Neural cell (in vitro differentiated cells): ENCODE measurements at regions not wholly inside any gene's neighbourhood (a gene's known extent, or its start where the extent isn't known, plus 50 kb on each side); places are given as distances from the start of the nearest gene placed in this dataset.

Source experiments
- H2AFZ ChIP-seq: fragments of 200-600, 300-800 bp; sonication (generic), shearing (Covaris generic); 2 replicates; pipeline ENCODE4 v1.6.0; 2014; ENCODE audit warnings: low read depth, mild to moderate bottlenecking, antibody characterized with exemption, low read length, moderate library complexity
- H3F3A ChIP-seq: fragments of 200-600 bp; shearing (Covaris generic); 2 replicates; pipeline ENCODE4 v1.6.1; 2016; ENCODE audit warnings: mild to moderate bottlenecking, moderate library complexity, mixed read lengths, antibody characterized with exemption, low read length; ENCODE audit not compliant: insufficient read depth, poor library complexity, severe bottlenecking
- H3K27ac ChIP-seq: fragments of 200-600, 300-800 bp; sonication (generic), shearing (Covaris generic); 2 replicates; pipeline ENCODE4 v1.5.1; 2014; ENCODE audit warnings: mild to moderate bottlenecking, low read length, moderate library complexity
- H3K27me3 ChIP-seq: fragments of 300-800, 200-600 bp; sonication (generic), shearing (Covaris generic); 2 replicates; pipeline ENCODE4 v1.6.0; 2014; ENCODE audit warnings: mild to moderate bottlenecking, low read depth, low read length, moderate library complexity; ENCODE audit not compliant: insufficient read depth
- H3K36me3 ChIP-seq: fragments of 300-800, 200-600 bp; sonication (generic), shearing (Covaris generic); 2 replicates; pipeline ENCODE4 v1.5.1; 2014; ENCODE audit warnings: mild to moderate bottlenecking, antibody characterized with exemption, low read length, moderate library complexity; ENCODE audit not compliant: insufficient read depth
- H3K4me2 ChIP-seq: fragments of 300-800, 200-600 bp; sonication (generic), shearing (Covaris generic); 2 replicates; pipeline ENCODE4 v1.6.0; 2014; ENCODE audit warnings: mild to moderate bottlenecking, low read length
- H3K4me3 ChIP-seq: fragments of 300-800, 200-600 bp; sonication (generic), shearing (Covaris generic); 2 replicates; pipeline ENCODE4 v1.5.1; 2014; ENCODE audit warnings: mild to moderate bottlenecking, low read length, moderate library complexity
- H3K79me2 ChIP-seq: fragments of 200-600 bp; shearing (Covaris generic); replicated peaks from 2 replicates; pipeline ENCODE4 v1.6.0; 2014; ENCODE audit warnings: mild to moderate bottlenecking, low read length, moderate library complexity; ENCODE audit not compliant: insufficient read depth
- H3K9ac ChIP-seq: fragments of 300-800, 200-600 bp; sonication (generic), shearing (Covaris generic); 2 replicates; pipeline ENCODE4 v1.6.1; 2016; ENCODE audit warnings: mild to moderate bottlenecking, low read length, mixed read lengths
- H3K9me2 ChIP-seq: fragments of 200-600 bp; shearing (Covaris generic); 2 replicates; pipeline ENCODE4 v1.6.1; 2016; ENCODE audit warnings: mild to moderate bottlenecking, low read length, mixed read lengths; ENCODE audit not compliant: insufficient read depth
- H3K9me3 ChIP-seq: fragments of 200-600, 300-800 bp; sonication (generic), shearing (Covaris generic); 2 replicates; pipeline ENCODE4 v1.6.1; 2016; ENCODE audit warnings: mild to moderate bottlenecking, mixed run types, low read length, moderate library complexity, mixed read lengths
- H4K20me1 ChIP-seq: fragments of 200-600 bp; shearing (Covaris generic); 2 replicates; pipeline ENCODE4 v1.6.1; 2016; ENCODE audit warnings: mild to moderate bottlenecking, mixed run types; ENCODE audit not compliant: insufficient read depth
- EP300 ChIP-seq: fragments of 450-650 bp; conservative IDR thresholded peaks from 2 replicates; pipeline ENCODE4 v1.6.1; 2014; ENCODE audit warnings: antibody characterized with exemption, mild to moderate bottlenecking, moderate library complexity; ENCODE audit not compliant: poor library complexity, severe bottlenecking
- EZH2 ChIP-seq: fragments of 200-600, 300-800 bp; shearing (Covaris generic), sonication (generic); IDR thresholded peaks from 2 replicates; pipeline ENCODE4 v1.6.1; 2014; ENCODE audit warnings: antibody characterized with exemption, low read length, borderline replicate concordance, mild to moderate bottlenecking; ENCODE audit not compliant: insufficient read depth, poor library complexity, severe bottlenecking
- MXI1 ChIP-seq: fragments of 450-650 bp; conservative IDR thresholded peaks from 2 replicates; pipeline ENCODE4 v1.6.1; 2014; ENCODE audit warnings: antibody characterized with exemption, mild to moderate bottlenecking; ENCODE audit not compliant: poor library complexity, severe bottlenecking
- POLR2AphosphoS5 ChIP-seq: IDR thresholded peaks from 2 replicates; pipeline ENCODE4 v1.6.1; 2012
- RAD21 ChIP-seq: fragments of 450-650 bp; conservative IDR thresholded peaks from 2 replicates; pipeline ENCODE4 v1.6.1; 2014; ENCODE audit warnings: antibody characterized with exemption, mild to moderate bottlenecking, moderate library complexity
- SMC3 ChIP-seq: fragments of 450-650 bp; conservative IDR thresholded peaks from 2 replicates; pipeline ENCODE4 v1.6.1; 2014; ENCODE audit warnings: antibody characterized with exemption, mild to moderate bottlenecking, moderate library complexity; ENCODE audit not compliant: poor library complexity
- TAF1 ChIP-seq: IDR thresholded peaks from 2 replicates; pipeline ENCODE4 v1.6.1; 2012; ENCODE audit warnings: low read depth
- TF ChIP-seq, protein P1 (sequence below): IDR thresholded peaks from 2 replicates; pipeline ENCODE4 v1.6.1; 2012; ENCODE audit warnings: borderline replicate concordance
- TF ChIP-seq, protein P2 (sequence below): fragments of 450-650 bp; IDR thresholded peaks from 2 replicates; pipeline ENCODE4 v1.5.1; 2014; ENCODE audit warnings: antibody characterized with exemption, mild to moderate bottlenecking, moderate library complexity; ENCODE audit not compliant: poor library complexity, severe bottlenecking

DNA sequence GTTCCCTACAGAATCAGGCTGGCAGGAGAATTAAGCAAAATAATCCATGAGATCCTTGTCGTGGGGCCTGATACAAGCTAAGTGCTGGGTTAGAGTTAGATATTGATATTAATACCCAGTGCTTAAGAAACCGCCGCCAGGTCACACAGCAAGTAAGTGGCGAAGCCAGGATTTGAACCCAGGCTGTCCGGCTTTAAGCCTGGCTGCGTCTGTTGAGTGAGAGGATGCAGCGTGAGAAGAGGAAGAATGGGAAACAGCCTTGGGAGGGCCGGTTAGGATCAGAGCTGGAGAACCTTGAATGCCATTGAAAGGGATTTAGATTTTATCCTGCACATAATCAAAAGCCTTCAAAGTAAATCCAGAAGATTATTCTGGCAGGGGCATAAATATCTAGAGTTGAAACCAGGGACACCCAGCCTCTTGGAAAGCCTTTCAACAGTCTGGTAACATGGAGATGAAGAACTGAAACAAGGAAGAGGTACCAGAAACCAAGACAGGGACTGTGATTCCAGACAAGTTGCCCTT lies 64.8 kb upstream of the HELT start:
- H4K20me1 ChIP-seq: no peaks in the 10 kb centered on the region
- H3K4me2 ChIP-seq: no peak overlapping the region
- H3F3A ChIP-seq: no peaks in the 10 kb centered on the region
- no peak overlapping the region for H3K9ac ChIP-seq
- H3K27ac ChIP-seq: no peak overlapping the region
- H3K27me3 ChIP-seq: no peaks in the 10 kb centered on the region
- H2AFZ ChIP-seq: no peak overlapping the region
- no peaks in the 10 kb centered on the region for H3K9me2 ChIP-seq
- no peaks in the 10 kb centered on the region for H3K79me2 ChIP-seq
- no peaks in the 10 kb centered on the region for H3K36me3 ChIP-seq
- H3K4me3 ChIP-seq: no peak overlapping the region
- H3K9me3 ChIP-seq: no peaks in the 10 kb centered on the region
- TF ChIP-seq TAF1: no peak
- no peak for TF ChIP-seq MXI1
- TF ChIP-seq RAD21: no peak
- TF ChIP-seq, protein P1, sequence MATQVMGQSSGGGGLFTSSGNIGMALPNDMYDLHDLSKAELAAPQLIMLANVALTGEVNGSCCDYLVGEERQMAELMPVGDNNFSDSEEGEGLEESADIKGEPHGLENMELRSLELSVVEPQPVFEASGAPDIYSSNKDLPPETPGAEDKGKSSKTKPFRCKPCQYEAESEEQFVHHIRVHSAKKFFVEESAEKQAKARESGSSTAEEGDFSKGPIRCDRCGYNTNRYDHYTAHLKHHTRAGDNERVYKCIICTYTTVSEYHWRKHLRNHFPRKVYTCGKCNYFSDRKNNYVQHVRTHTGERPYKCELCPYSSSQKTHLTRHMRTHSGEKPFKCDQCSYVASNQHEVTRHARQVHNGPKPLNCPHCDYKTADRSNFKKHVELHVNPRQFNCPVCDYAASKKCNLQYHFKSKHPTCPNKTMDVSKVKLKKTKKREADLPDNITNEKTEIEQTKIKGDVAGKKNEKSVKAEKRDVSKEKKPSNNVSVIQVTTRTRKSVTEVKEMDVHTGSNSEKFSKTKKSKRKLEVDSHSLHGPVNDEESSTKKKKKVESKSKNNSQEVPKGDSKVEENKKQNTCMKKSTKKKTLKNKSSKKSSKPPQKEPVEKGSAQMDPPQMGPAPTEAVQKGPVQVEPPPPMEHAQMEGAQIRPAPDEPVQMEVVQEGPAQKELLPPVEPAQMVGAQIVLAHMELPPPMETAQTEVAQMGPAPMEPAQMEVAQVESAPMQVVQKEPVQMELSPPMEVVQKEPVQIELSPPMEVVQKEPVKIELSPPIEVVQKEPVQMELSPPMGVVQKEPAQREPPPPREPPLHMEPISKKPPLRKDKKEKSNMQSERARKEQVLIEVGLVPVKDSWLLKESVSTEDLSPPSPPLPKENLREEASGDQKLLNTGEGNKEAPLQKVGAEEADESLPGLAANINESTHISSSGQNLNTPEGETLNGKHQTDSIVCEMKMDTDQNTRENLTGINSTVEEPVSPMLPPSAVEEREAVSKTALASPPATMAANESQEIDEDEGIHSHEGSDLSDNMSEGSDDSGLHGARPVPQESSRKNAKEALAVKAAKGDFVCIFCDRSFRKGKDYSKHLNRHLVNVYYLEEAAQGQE: no peak
- TF ChIP-seq, protein P2, sequence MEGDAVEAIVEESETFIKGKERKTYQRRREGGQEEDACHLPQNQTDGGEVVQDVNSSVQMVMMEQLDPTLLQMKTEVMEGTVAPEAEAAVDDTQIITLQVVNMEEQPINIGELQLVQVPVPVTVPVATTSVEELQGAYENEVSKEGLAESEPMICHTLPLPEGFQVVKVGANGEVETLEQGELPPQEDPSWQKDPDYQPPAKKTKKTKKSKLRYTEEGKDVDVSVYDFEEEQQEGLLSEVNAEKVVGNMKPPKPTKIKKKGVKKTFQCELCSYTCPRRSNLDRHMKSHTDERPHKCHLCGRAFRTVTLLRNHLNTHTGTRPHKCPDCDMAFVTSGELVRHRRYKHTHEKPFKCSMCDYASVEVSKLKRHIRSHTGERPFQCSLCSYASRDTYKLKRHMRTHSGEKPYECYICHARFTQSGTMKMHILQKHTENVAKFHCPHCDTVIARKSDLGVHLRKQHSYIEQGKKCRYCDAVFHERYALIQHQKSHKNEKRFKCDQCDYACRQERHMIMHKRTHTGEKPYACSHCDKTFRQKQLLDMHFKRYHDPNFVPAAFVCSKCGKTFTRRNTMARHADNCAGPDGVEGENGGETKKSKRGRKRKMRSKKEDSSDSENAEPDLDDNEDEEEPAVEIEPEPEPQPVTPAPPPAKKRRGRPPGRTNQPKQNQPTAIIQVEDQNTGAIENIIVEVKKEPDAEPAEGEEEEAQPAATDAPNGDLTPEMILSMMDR: no peak
- no peak for TF ChIP-seq SMC3
- TF ChIP-seq EZH2: no peak
- TF ChIP-seq EP300: no peak
- TF ChIP-seq POLR2AphosphoS5: no peak

DNA sequence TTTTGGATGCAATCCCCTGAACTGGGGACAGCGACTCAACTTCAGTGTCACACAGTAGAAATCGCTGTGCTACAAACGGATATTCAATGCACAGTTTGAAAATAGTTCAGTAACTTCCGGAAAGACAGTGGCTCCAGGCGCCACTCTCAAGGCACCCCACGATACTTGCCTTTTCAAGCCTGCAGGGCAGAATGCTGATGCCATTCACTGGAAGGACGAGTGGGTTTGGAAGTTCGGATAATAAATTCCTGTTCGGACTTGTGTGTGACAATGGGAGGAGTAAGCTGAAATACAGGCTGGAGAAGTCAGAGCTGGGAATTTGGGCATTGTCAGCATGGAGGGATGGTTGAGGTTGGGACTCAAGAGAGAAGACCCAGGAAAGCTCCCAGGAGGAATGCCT lies 64.3 kb upstream of the HELT start:
- Histone ChIP-seq H3F3A (no peaks in the 10 kb centered on the region), H3K79me2 (no peaks in the 10 kb centered on the region), H3K4me3 (no peak overlapping the region), H3K9ac (no peak overlapping the region), H3K9me2 (no peaks in the 10 kb centered on the region), H3K27ac (no peak overlapping the region), H4K20me1 (no peaks in the 10 kb centered on the region), H2AFZ (no peak overlapping the region), H3K27me3 (no peaks in the 10 kb centered on the region), H3K9me3 (no peaks in the 10 kb centered on the region), H3K4me2 (no peak overlapping the region), H3K36me3 (no peaks in the 10 kb centered on the region)
- TF ChIP-seq MXI1 (no peak), RAD21 (no peak), TAF1 (no peak), EP300 (no peak), EZH2 (no peak), SMC3 (no peak), POLR2AphosphoS5 (no peak)
- TF ChIP-seq, protein P2: no peak
- TF ChIP-seq, protein P1: no peak
